GM12891 (cell line): ENCODE measurements at regions not wholly inside any gene's neighbourhood (a gene's known extent, or its start where the extent isn't known, plus 50 kb on each side); places are given as distances from the start of the nearest gene placed in this dataset.

Experiments
- PAX5 ChIP-seq: IDR thresholded peaks from 2 replicates; pipeline ENCODE4 v1.6.1; 2011; ENCODE audit warnings: low read length, moderate library complexity, mild to moderate bottlenecking; ENCODE audit not compliant: insufficient read depth, severe bottlenecking
- POLR2A ChIP-seq: IDR thresholded peaks from 2 replicates; pipeline ENCODE4 v1.6.1; 2011; ENCODE audit warnings: low read depth, low read length, control low read depth
- POLR2AphosphoS5 ChIP-seq: IDR thresholded peaks from 2 replicates; pipeline ENCODE4 v1.6.1; 2011; ENCODE audit warnings: low read depth, low read length, control low read depth
- SPI1 ChIP-seq: IDR thresholded peaks from 2 replicates; pipeline ENCODE4 v1.6.1; 2011; ENCODE audit warnings: low read depth, low read length, control low read depth
- TAF1 ChIP-seq: IDR thresholded peaks from 2 replicates; pipeline ENCODE4 v1.6.1; 2011; ENCODE audit warnings: low read depth, low read length, control low read depth

DNA sequence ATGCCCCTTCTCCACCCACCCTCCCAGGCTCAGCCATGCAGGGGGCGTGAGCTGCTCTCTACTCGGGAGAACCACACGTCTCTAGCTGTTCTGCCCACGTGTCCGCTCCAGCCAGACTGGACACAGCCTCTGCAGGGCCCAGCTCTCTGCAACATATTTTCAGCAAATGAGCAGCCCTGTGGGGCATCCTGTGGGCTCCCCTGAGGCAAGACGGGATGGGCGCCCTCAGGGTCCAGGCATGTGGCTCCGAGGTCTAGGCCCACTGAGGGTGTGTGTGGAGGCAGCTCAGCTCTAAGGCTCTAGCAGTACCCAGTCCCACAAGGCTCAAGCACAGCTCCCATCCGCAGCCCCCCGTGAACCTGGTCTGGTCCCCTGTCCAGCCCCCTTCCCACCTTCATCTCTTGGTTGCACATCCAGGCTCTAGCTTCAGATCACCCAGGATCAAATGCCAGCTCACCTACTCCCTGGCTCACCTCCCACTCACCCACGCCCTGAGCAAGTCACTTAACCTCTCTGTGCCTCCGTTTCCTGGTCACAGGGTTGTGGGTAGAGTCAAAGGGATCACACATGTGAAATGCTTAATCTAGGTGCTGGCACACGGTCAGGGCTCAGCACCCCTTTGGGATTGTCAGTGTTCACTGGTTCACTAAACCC is 57.8 kb upstream of the TCF20 start:
- TF ChIP-seq POLR2A (no peak), TAF1 (no peak), POLR2AphosphoS5 (no peak), PAX5 (no peak), SPI1 (no peak)
